Thoracic aorta (tissue), 2 donors: ENCODE measurements at regions not wholly inside any gene's neighbourhood (a gene's known extent, or its start where the extent isn't known, plus 50 kb on each side); places are given as distances from the start of the nearest gene placed in this dataset.

Experiments
- ATAC-seq: fragments of 150-250 bp; one replicate; pipeline ENCODE4 v1.8.0; 2017; ENCODE audit warnings: low read depth; ENCODE audit not compliant: insufficient number of reproducible peaks, low FRiP score
- DNase-seq: peaks from one replicate; pipeline ENCODE4 v3.0.0-alpha.2; 2020; ENCODE audit warnings: low spot score
- H3K27ac ChIP-seq, 2 donors: fragments of 200-600 bp; sonication (generic); 1 replicate in 1 of 2; 2 replicates in 1 of 2; pipeline ENCODE4 v1.5.1; 2016; ENCODE audit warnings: mild to moderate bottlenecking in 2 of 2, moderate library complexity in 2 of 2
- H3K27me3 ChIP-seq: fragments of 200-600 bp; sonication (generic); replicated peaks from 2 replicates; pipeline ENCODE4 v1.6.0; 2016; ENCODE audit warnings: mild to moderate bottlenecking; ENCODE audit not compliant: insufficient read depth
- H3K36me3 ChIP-seq: fragments of 200-600 bp; sonication (generic); one replicate; pipeline ENCODE4 v1.5.1; 2016
- H3K4me1 ChIP-seq, 2 donors: fragments of 200-600 bp; sonication (generic); 1 replicate in 1 of 2; 2 replicates in 1 of 2; pipeline versions ENCODE4 v1.5.1 to v1.6.0; 2016; ENCODE audit warnings: low read depth in 2 of 2, mild to moderate bottlenecking in 1 of 2; ENCODE audit not compliant: control insufficient read depth in 1 of 2
- H3K4me3 ChIP-seq: fragments of 200-600 bp; sonication (generic); 2 replicates; pipeline ENCODE4 v1.5.1; 2016; ENCODE audit warnings: mild to moderate bottlenecking
- H3K9me3 ChIP-seq: fragments of 200-600 bp; sonication (generic); 2 replicates; pipeline ENCODE4 v1.5.1; 2016
- TF ChIP-seq, protein P1 (sequence below): fragments of 200-600 bp; sonication (generic); IDR thresholded peaks from one replicate; pipeline ENCODE4 v1.5.1; 2019; ENCODE audit warnings: antibody characterized with exemption

DNA sequence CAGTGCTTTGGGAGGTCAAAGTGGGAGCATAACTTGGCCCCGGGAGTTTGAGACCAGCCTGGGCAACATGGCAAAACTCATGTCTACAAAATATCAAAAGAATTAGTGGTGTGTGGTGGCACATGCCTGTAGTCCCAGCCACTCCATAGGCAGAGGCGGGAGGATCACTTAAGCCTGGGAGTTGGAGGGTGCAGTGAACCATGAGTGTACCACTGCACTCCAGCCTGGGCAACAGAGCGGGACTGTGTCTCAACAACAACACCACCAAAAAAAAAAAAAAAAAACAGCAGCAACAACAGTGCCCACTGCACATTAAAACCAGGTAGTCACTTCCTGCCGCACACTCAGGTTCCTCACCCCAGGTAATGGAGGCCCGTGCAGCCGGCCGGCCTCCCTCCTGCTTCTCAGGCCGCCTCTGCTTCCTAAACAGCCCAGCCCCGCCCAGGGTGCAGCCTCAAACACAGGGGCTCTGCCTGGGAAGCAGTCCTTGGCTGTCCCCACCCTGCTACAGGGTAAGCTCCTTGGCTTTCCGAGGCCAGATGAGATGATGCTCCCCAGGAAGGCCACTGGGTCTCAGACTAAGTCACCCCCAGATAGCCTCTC lies 318.3 kb downstream of the SHANK2 start:
- ATAC-seq (no peak), DNase-seq (no peak)
- Histone ChIP-seq H3K27ac (no peak overlapping the region), H3K9me3 (peaks cover 3% of the 10 kb centered on the region), H3K4me1 (no peaks in the 10 kb centered on the region), H3K36me3 (no peaks in the 10 kb centered on the region), H3K27me3 (no peaks in the 10 kb centered on the region), H3K4me3 (no peak overlapping the region)
- TF ChIP-seq, protein P1, sequence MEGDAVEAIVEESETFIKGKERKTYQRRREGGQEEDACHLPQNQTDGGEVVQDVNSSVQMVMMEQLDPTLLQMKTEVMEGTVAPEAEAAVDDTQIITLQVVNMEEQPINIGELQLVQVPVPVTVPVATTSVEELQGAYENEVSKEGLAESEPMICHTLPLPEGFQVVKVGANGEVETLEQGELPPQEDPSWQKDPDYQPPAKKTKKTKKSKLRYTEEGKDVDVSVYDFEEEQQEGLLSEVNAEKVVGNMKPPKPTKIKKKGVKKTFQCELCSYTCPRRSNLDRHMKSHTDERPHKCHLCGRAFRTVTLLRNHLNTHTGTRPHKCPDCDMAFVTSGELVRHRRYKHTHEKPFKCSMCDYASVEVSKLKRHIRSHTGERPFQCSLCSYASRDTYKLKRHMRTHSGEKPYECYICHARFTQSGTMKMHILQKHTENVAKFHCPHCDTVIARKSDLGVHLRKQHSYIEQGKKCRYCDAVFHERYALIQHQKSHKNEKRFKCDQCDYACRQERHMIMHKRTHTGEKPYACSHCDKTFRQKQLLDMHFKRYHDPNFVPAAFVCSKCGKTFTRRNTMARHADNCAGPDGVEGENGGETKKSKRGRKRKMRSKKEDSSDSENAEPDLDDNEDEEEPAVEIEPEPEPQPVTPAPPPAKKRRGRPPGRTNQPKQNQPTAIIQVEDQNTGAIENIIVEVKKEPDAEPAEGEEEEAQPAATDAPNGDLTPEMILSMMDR, result no peak

- H3K4me3 ChIP-seq, result no peak overlapping the region
- H3K4me1 ChIP-seq, result no peaks in the 10 kb centered on the region
- DNase-seq (no peak), ATAC-seq (no peak)
- no peaks in the 10 kb centered on the region for H3K36me3 ChIP-seq
- no peaks in the 10 kb centered on the region for H3K27me3 ChIP-seq
- peaks cover 3% of the 10 kb centered on the region for H3K9me3 ChIP-seq
- TF ChIP-seq, protein P1, result no peak
- H3K27ac ChIP-seq, result no peak overlapping the region
Measured at GRCh38 chr11:70935006-70935768, 317.2 kb downstream of the SHANK2 start.

DNA sequence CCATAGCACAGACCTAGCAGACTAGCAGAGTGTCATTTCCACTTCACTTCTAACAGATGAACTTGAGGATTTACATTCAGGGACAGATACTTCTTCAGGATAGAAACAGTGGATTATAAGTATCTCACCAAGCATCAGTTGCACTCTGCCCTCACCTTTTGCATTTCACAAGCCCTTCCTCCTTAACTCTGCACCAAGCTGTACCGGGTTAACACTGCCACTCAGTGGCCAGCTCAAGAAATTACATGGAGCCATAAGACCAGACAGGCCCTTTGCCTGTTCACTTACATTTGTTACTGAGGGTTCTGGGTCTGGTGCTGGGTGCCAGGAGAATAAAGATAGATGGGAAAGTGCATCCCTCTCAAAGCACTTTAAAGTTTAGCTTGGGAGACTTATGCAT lies 309.8 kb downstream of the SHANK2 start:
- ATAC-seq (no peak), DNase-seq (no peak)
- H3K9me3 ChIP-seq, result peaks cover 12% of the 10 kb centered on the region
- no peaks in the 10 kb centered on the region for H3K27me3 ChIP-seq
- H3K4me3 ChIP-seq, result no peak overlapping the region
- H3K27ac ChIP-seq, result no peak overlapping the region
- H3K36me3 ChIP-seq, result no peaks in the 10 kb centered on the region
- TF ChIP-seq, protein P1, result no peak
- no peaks in the 10 kb centered on the region for H3K4me1 ChIP-seq

GRCh38 chr11:70944141-70944540 lies 308.2 kb downstream of the SHANK2 start:
- no peak overlapping the region for H3K27ac ChIP-seq
- no peaks in the 10 kb centered on the region for H3K27me3 ChIP-seq
- H3K9me3 ChIP-seq, result peaks cover 12% of the 10 kb centered on the region
- ATAC-seq (no peak), DNase-seq (no peak)
- no peaks in the 10 kb centered on the region for H3K4me1 ChIP-seq
- no peaks in the 10 kb centered on the region for H3K36me3 ChIP-seq
- no peak overlapping the region for H3K4me3 ChIP-seq
- TF ChIP-seq, protein P1, result no peak

- DNase-seq, result no peak
- peaks cover 12% of the 10 kb centered on the region for H3K9me3 ChIP-seq
- TF ChIP-seq, protein P1, result no peak
- ATAC-seq, result no peak
- no peaks in the 10 kb centered on the region for H3K36me3 ChIP-seq
- no peaks in the 10 kb centered on the region for H3K4me1 ChIP-seq
- H3K27me3 ChIP-seq, result no peaks in the 10 kb centered on the region
- H3K27ac ChIP-seq, result no peak overlapping the region
- no peak overlapping the region for H3K4me3 ChIP-seq
Measured at GRCh38 chr11:70944636-70945035, 307.7 kb downstream of the SHANK2 start.
